ENCODE measurements at regions not wholly inside any gene's neighbourhood (a gene's known extent, or its start where the extent isn't known, plus 50 kb on each side); places are given as distances from the start of the nearest gene placed in this dataset.

GRCh38 chr11:87560352-87560751 lies 522.6 kb downstream of the TMEM135 start:
- TF ChIP-seq CTCF (IDR thresholded peaks at IDR 0.05; ENCODE audit: low read length) (no peak), EZH2phosphoT487 (IDR thresholded peaks at IDR 0.05; ENCODE audit: low read length) (no peak), EZH2 (optimal IDR thresholded peaks at IDR 0.05; ENCODE audit: low read depth, low read length) (no peak)

Data from MM.1S (cell line).